Loucy (cell line): ENCODE measurements at regions not wholly inside any gene's neighbourhood (a gene's known extent, or its start where the extent isn't known, plus 50 kb on each side); places are given as distances from the start of the nearest gene placed in this dataset.

Source experiments
- H2AFZ ChIP-seq: fragments of 200-600 bp; sonication (generic); 2 replicates; pipeline ENCODE4 v1.6.0; 2016; ENCODE audit warnings: antibody characterized with exemption, mild to moderate bottlenecking, low read length, moderate library complexity
- H3F3A ChIP-seq: fragments of 200-600 bp; 2 replicates; pipeline ENCODE4 v1.6.0; 2016; ENCODE audit warnings: antibody characterized with exemption, low read depth, mild to moderate bottlenecking
- H3K27me3 ChIP-seq: fragments of 200-600 bp; sonication (generic); 2 replicates; pipeline ENCODE4 v1.6.1; 2014; ENCODE audit warnings: low read length, mild to moderate bottlenecking; ENCODE audit not compliant: insufficient read depth, poor library complexity, severe bottlenecking
- H3K36me3 ChIP-seq: fragments of 200-600 bp; sonication (generic); 2 replicates; pipeline ENCODE4 v1.6.1; 2016; ENCODE audit warnings: low read length; ENCODE audit not compliant: insufficient read depth
- H3K4me1 ChIP-seq: fragments of 200-600 bp; sonication (generic); 2 replicates; pipeline ENCODE4 v1.5.1; 2014; ENCODE audit warnings: low read length, mild to moderate bottlenecking; ENCODE audit not compliant: insufficient read depth, poor library complexity, severe bottlenecking
- H3K4me2 ChIP-seq: fragments of 200-600 bp; sonication (generic); 2 replicates; pipeline ENCODE4 v1.6.0; 2014; ENCODE audit warnings: antibody characterized with exemption, low read length, low read depth, mild to moderate bottlenecking; ENCODE audit not compliant: poor library complexity, severe bottlenecking
- H3K4me3 ChIP-seq: fragments of 200-600 bp; sonication (generic); 2 replicates; pipeline ENCODE4 v1.5.1; 2014; ENCODE audit warnings: low read length, mild to moderate bottlenecking, mixed read lengths; ENCODE audit not compliant: poor library complexity, severe bottlenecking
- H3K79me2 ChIP-seq: fragments of 200-600 bp; sonication (generic); 2 replicates; pipeline ENCODE4 v1.6.1; 2014; ENCODE audit warnings: low read length; ENCODE audit not compliant: insufficient read depth
- H3K9ac ChIP-seq: fragments of 200-600 bp; sonication (generic); 2 replicates; pipeline ENCODE4 v1.6.0; 2014; ENCODE audit warnings: mild to moderate bottlenecking, low read depth, low read length, moderate library complexity; ENCODE audit not compliant: poor library complexity, severe bottlenecking
- H3K9me2 ChIP-seq: fragments of 200-600 bp; sonication (generic); replicated peaks from 2 replicates; pipeline ENCODE4 v1.6.1; 2016; ENCODE audit warnings: low read depth, low read length, mixed read lengths
- H3K9me3 ChIP-seq: fragments of 200-600 bp; sonication (generic); 2 replicates; pipeline ENCODE4 v1.6.1; 2014; ENCODE audit warnings: mild to moderate bottlenecking, antibody characterized with exemption, low read length, low read depth; ENCODE audit not compliant: insufficient read depth
- H4K20me1 ChIP-seq: fragments of 200-600 bp; sonication (generic); 2 replicates; pipeline ENCODE4 v1.6.0; 2014; ENCODE audit warnings: antibody characterized with exemption, low read length, mild to moderate bottlenecking; ENCODE audit not compliant: insufficient read depth, poor library complexity, severe bottlenecking
- CTCF ChIP-seq: fragments of 200-600 bp; sonication (generic); conservative IDR thresholded peaks from 2 replicates; pipeline ENCODE4 v1.5.1; 2014; ENCODE audit warnings: mild to moderate bottlenecking, antibody characterized with exemption, low read length
- EZH2phosphoT487 ChIP-seq: fragments of 200-600 bp; IDR thresholded peaks from 2 replicates; pipeline ENCODE4 v1.6.1; 2018; ENCODE audit warnings: antibody characterized with exemption, mild to moderate bottlenecking, moderate library complexity, borderline replicate concordance

GRCh38 chr4:22190855-22191254 is 242.3 kb upstream of the KCNIP4 start:
- Histone ChIP-seq H2AFZ (no peak overlapping the region), H3K9me2 (no peaks in the 10 kb centered on the region), H3K9me3 (no peaks in the 10 kb centered on the region), H3K36me3 (no peaks in the 10 kb centered on the region), H3F3A (no peaks in the 10 kb centered on the region), H3K4me1 (no peaks in the 10 kb centered on the region), H3K4me3 (no peak overlapping the region), H3K9ac (no peak overlapping the region), H3K27me3 (no peaks in the 10 kb centered on the region), H3K4me2 (no peak overlapping the region), H4K20me1 (no peaks in the 10 kb centered on the region), H3K79me2 (no peaks in the 10 kb centered on the region)
- no peak for TF ChIP-seq CTCF
- no peak for TF ChIP-seq EZH2phosphoT487

GRCh38 chr4:22187203-22187820 is 238.7 kb upstream of the KCNIP4 start:
- H3K27me3 ChIP-seq = no peaks in the 10 kb centered on the region
- no peak overlapping the region for H2AFZ ChIP-seq
- no peaks in the 10 kb centered on the region for H3K9me2 ChIP-seq
- no peak overlapping the region for H3K4me2 ChIP-seq
- H3K9ac ChIP-seq = no peak overlapping the region
- H3K4me3 ChIP-seq = no peak overlapping the region
- H4K20me1 ChIP-seq = no peaks in the 10 kb centered on the region
- no peaks in the 10 kb centered on the region for H3F3A ChIP-seq
- H3K79me2 ChIP-seq = no peaks in the 10 kb centered on the region
- H3K36me3 ChIP-seq = no peaks in the 10 kb centered on the region
- H3K9me3 ChIP-seq = no peaks in the 10 kb centered on the region
- TF ChIP-seq CTCF = no peak
- no peak for TF ChIP-seq EZH2phosphoT487
- no peaks in the 10 kb centered on the region for H3K4me1 ChIP-seq

GRCh38 chr4:22181736-22182135 is 233.2 kb upstream of the KCNIP4 start:
- Histone ChIP-seq H3K27me3 (no peaks in the 10 kb centered on the region), H3K79me2 (no peaks in the 10 kb centered on the region), H4K20me1 (no peaks in the 10 kb centered on the region), H3K9me2 (no peaks in the 10 kb centered on the region), H3K36me3 (no peaks in the 10 kb centered on the region), H3K4me1 (no peaks in the 10 kb centered on the region), H3K9ac (no peak overlapping the region), H3K4me2 (no peak overlapping the region), H3K4me3 (no peak overlapping the region), H2AFZ (no peak overlapping the region), H3F3A (no peaks in the 10 kb centered on the region), H3K9me3 (no peaks in the 10 kb centered on the region)
- TF ChIP-seq CTCF = no peak
- TF ChIP-seq EZH2phosphoT487 = no peak
